ENCODE measurements at regions not wholly inside any gene's neighbourhood (a gene's known extent, or its start where the extent isn't known, plus 50 kb on each side); places are given as distances from the start of the nearest gene placed in this dataset.

DNA sequence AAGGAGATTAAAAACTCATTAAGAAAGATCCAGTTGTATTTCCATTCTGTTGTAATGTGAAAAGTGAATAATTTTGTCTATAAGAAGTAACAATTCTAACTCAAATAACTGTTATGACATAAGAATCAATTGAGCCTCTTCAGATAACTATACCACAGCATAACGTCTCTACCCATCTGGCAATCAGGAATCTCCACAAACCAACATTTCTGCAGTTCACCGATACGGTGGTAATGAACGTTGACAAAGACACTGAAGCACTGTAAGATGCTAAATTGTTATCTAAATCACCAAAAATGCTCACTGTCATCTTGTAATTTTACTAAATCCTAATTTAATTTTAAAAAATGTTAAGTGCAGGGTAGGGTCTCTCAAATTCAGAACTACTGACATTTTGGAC lies 130.9 kb upstream of the USP15 start:
- TF ChIP-seq ZFX (IDR thresholded peaks at IDR 0.05; ENCODE audit: borderline replicate concordance) = no peak
- TF ChIP-seq, protein P1, sequence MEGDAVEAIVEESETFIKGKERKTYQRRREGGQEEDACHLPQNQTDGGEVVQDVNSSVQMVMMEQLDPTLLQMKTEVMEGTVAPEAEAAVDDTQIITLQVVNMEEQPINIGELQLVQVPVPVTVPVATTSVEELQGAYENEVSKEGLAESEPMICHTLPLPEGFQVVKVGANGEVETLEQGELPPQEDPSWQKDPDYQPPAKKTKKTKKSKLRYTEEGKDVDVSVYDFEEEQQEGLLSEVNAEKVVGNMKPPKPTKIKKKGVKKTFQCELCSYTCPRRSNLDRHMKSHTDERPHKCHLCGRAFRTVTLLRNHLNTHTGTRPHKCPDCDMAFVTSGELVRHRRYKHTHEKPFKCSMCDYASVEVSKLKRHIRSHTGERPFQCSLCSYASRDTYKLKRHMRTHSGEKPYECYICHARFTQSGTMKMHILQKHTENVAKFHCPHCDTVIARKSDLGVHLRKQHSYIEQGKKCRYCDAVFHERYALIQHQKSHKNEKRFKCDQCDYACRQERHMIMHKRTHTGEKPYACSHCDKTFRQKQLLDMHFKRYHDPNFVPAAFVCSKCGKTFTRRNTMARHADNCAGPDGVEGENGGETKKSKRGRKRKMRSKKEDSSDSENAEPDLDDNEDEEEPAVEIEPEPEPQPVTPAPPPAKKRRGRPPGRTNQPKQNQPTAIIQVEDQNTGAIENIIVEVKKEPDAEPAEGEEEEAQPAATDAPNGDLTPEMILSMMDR (IDR thresholded peaks at IDR 0.05) = no peak
- no peak overlapping the region for H3K27ac ChIP-seq

DNA sequence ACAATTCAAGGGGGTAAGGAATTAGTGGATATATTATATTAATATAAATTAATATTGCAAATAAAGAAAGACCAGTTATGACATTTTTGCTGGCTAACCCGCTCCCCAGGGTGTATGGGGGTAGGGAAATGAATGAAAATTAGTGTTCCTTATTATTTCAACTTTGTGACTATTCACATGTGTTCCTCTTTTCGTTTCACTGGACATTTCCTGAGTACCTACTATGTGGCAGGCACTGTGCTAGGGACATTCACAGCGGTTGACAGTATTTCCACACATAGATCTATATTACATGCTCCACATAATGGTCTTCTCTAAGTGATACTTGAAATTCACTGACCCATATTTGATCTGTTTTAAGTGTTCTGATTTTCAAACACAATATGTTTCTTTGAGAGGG lies 129.8 kb upstream of the USP15 start:
- no peak overlapping the region for H3K27ac ChIP-seq
- no peak for TF ChIP-seq ZFX (IDR thresholded peaks at IDR 0.05; ENCODE audit: borderline replicate concordance)
- TF ChIP-seq, protein P1 (IDR thresholded peaks at IDR 0.05) = no peak

GRCh38 chr12:62130834-62131552 lies 129.2 kb upstream of the USP15 start:
- no peak overlapping the region for H3K27ac ChIP-seq
- TF ChIP-seq ZFX (IDR thresholded peaks at IDR 0.05; ENCODE audit: borderline replicate concordance) = no peak
- TF ChIP-seq, protein P1 (IDR thresholded peaks at IDR 0.05) = no peak

GRCh38 chr12:62133440-62133839 lies 126.8 kb upstream of the USP15 start:
- TF ChIP-seq, protein P1 (IDR thresholded peaks at IDR 0.05) = no peak
- TF ChIP-seq ZFX (IDR thresholded peaks at IDR 0.05; ENCODE audit: borderline replicate concordance) = no peak
- H3K27ac ChIP-seq = no peak overlapping the region

- H3K27ac ChIP-seq = no peak overlapping the region
- TF ChIP-seq, protein P1 (IDR thresholded peaks at IDR 0.05) = no peak
- TF ChIP-seq ZFX (IDR thresholded peaks at IDR 0.05; ENCODE audit: borderline replicate concordance) = no peak
Measured at GRCh38 chr12:62135553-62136200, 124.5 kb upstream of the USP15 start.

DNA sequence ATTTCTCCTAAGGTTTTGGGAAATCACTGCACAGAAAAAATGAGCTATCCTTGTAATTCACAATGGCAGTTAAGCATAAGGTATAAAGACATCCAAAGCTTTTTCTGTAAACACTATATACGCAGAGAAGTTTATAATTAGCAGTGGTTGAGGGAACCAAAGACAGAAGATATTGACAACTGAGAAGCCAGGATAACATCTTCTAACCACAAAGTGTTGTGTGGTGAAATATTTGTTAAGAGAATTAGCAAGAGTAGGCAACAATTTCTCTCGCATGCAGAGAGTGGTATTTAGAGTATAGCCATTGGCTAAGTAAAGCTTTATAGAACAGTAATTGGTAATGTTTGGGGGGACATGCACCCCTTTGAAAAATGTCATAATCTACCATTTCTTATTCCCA lies 123.7 kb upstream of the USP15 start:
- no peak for TF ChIP-seq ZFX (IDR thresholded peaks at IDR 0.05; ENCODE audit: borderline replicate concordance)
- TF ChIP-seq, protein P1 (IDR thresholded peaks at IDR 0.05) = no peak

DNA sequence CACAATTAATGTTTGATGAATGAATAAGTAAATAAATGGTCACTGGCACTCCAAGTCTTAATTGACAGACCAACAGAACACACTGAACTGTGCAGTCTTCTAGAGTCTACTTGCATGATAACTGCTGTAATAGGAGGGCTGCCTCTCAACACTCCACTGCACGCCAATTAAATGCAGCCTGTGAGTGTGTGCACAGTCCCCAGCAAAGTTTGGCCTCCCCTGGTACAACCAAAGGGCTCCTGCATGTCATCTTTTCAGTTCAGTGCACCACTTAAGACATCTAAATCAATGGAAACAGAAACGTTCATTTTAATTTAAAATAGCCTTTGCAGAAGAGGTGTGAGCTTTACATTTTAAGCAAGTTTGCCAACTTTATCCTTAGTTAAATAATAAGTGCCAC lies 121.7 kb upstream of the USP15 start:
- TF ChIP-seq, protein P1 (IDR thresholded peaks at IDR 0.05) = no peak
- TF ChIP-seq ZFX (IDR thresholded peaks at IDR 0.05; ENCODE audit: borderline replicate concordance) = no peak
- H3K27ac ChIP-seq = no peak overlapping the region

More for the DNA sequence above, 123.7 kb upstream of the USP15 start:
- H3K27ac ChIP-seq = no peak overlapping the region

All from 22Rv1 (cell line).